Liver (tissue), 8 donors: ENCODE measurements at regions not wholly inside any gene's neighbourhood (a gene's known extent, or its start where the extent isn't known, plus 50 kb on each side); places are given as distances from the start of the nearest gene placed in this dataset.

ENCODE experiments used
- DNase-seq: peaks from one replicate; pipeline ENCODE4 v3.0.0-alpha.2; 2017; ENCODE audit warnings: low spot score
- H3K27ac ChIP-seq, 2 donors: one replicate each; pipeline ENCODE4 v1.7.0; 2013; ENCODE audit warnings: inconsistent platforms in 2 of 2, low read length in 2 of 2, control low read depth in 1 of 2, low read depth in 1 of 2, mild to moderate bottlenecking in 1 of 2
- H3K27me3 ChIP-seq, 4 donors: one replicate each; pipeline versions ENCODE4 v1.6.1 to v1.7.0; 2013; ENCODE audit warnings: low read length in 3 of 4, inconsistent platforms in 1 of 4, mild to moderate bottlenecking in 1 of 4, moderate library complexity in 1 of 4; ENCODE audit not compliant: control insufficient read depth in 4 of 4, insufficient read depth in 4 of 4
- H3K36me3 ChIP-seq, 4 donors: one replicate each; pipeline versions ENCODE4 v1.6.1 to v1.7.0; 2013; ENCODE audit warnings: low read length in 3 of 4, mild to moderate bottlenecking in 3 of 4, low read depth in 1 of 4, moderate library complexity in 1 of 4; ENCODE audit not compliant: control insufficient read depth in 4 of 4, insufficient read depth in 3 of 4
- H3K4me1 ChIP-seq, 4 donors: one replicate each; pipeline versions ENCODE4 v1.6.1 to v1.7.0; 2013; ENCODE audit warnings: low read length in 3 of 4, mild to moderate bottlenecking in 3 of 4, moderate library complexity in 1 of 4; ENCODE audit not compliant: control insufficient read depth in 4 of 4, insufficient read depth in 4 of 4
- H3K4me3 ChIP-seq, 3 donors: one replicate each; pipeline versions ENCODE4 v1.6.1 to v1.7.0; 2013; ENCODE audit warnings: low read length in 3 of 3, control low read depth in 1 of 3, low read depth in 1 of 3, mild to moderate bottlenecking in 1 of 3
- H3K9ac ChIP-seq, 2 donors: one replicate each; pipeline ENCODE4 v1.7.0; 2013; ENCODE audit warnings: low read length in 2 of 2, mild to moderate bottlenecking in 2 of 2, moderate library complexity in 2 of 2, control low read depth in 1 of 2, low read depth in 1 of 2
- H3K9me3 ChIP-seq, 4 donors: one replicate each; pipeline versions ENCODE4 v1.6.1 to v1.7.0; 2013; ENCODE audit warnings: low read length in 3 of 4; ENCODE audit not compliant: control insufficient read depth in 4 of 4
- EGR1 ChIP-seq, 2 donors: IDR thresholded peaks; 2 replicates each; pipeline ENCODE4 v1.6.1; 2016 to 2018; ENCODE audit warnings: antibody characterized with exemption in 2 of 2, low read depth in 2 of 2
- FOXA1 ChIP-seq: IDR thresholded peaks from 2 replicates; pipeline ENCODE4 v1.6.1; 2016; ENCODE audit warnings: antibody characterized with exemption
- FOXA2 ChIP-seq: IDR thresholded peaks from 2 replicates; pipeline ENCODE4 v1.6.1; 2016; ENCODE audit warnings: antibody characterized with exemption
- GABPA ChIP-seq, 2 donors: IDR thresholded peaks in 1 of 2; conservative IDR thresholded peaks in 1 of 2; 2 replicates each; pipeline ENCODE4 v1.6.1; 2016; ENCODE audit warnings: antibody characterized with exemption in 2 of 2, mild to moderate bottlenecking in 1 of 2, moderate library complexity in 1 of 2
- HNF4A ChIP-seq, 2 donors: conservative IDR thresholded peaks; 2 replicates each; pipeline ENCODE4 v1.6.1; 2016; ENCODE audit warnings: antibody characterized with exemption in 2 of 2, mild to moderate bottlenecking in 2 of 2
- HNF4G ChIP-seq: IDR thresholded peaks from 2 replicates; pipeline ENCODE4 v1.6.1; 2016; ENCODE audit warnings: antibody characterized with exemption
- JUND ChIP-seq, 2 donors: IDR thresholded peaks; 2 replicates each; pipeline ENCODE4 v1.6.1; 2016; ENCODE audit warnings: antibody characterized with exemption in 2 of 2
- NR2F2 ChIP-seq: IDR thresholded peaks from 2 replicates; pipeline ENCODE4 v1.6.1; 2016; ENCODE audit warnings: antibody characterized with exemption
- RAD21 ChIP-seq, 2 donors: IDR thresholded peaks; 2 replicates each; pipeline ENCODE4 v1.6.1; 2016; ENCODE audit warnings: antibody characterized with exemption in 2 of 2, mild to moderate bottlenecking in 2 of 2
- RXRA ChIP-seq, 2 donors: IDR thresholded peaks; 2 replicates each; pipeline ENCODE4 v1.6.1; 2017 to 2018; ENCODE audit warnings: antibody characterized with exemption in 2 of 2, mild to moderate bottlenecking in 1 of 2
- SP1 ChIP-seq: IDR thresholded peaks from 2 replicates; pipeline ENCODE4 v1.6.1; 2018; ENCODE audit warnings: antibody characterized with exemption, mild to moderate bottlenecking
- TAF1 ChIP-seq: conservative IDR thresholded peaks from 2 replicates; pipeline ENCODE4 v1.6.1; 2016; ENCODE audit warnings: antibody characterized with exemption, mild to moderate bottlenecking
- YY1 ChIP-seq: IDR thresholded peaks from 2 replicates; pipeline ENCODE4 v1.6.1; 2016; ENCODE audit warnings: antibody characterized with exemption, mild to moderate bottlenecking
- WGBS: extraction: QIAGEN DNeasy Blood & Tissue Kit; methylation state at CpG from one replicate; pipeline ENCODE4 v1.1.7; 2013; 5-methylcytosine and 5-hydroxymethylcytosine counted together
- TF ChIP-seq, protein P1 (sequence below): IDR thresholded peaks from 2 replicates; pipeline ENCODE4 v1.6.1; 2016; ENCODE audit warnings: antibody characterized with exemption, mild to moderate bottlenecking
- TF ChIP-seq, protein P2 (sequence below): IDR thresholded peaks from 2 replicates; pipeline ENCODE4 v1.6.1; 2016; ENCODE audit warnings: antibody characterized with exemption
- TF ChIP-seq, protein P3 (sequence below): IDR thresholded peaks from 2 replicates; pipeline ENCODE4 v1.6.1; 2016; ENCODE audit warnings: antibody characterized with exemption
- TF ChIP-seq, protein P4 (sequence below): fragments of 150-350 bp; IDR thresholded peaks from 2 replicates; pipeline ENCODE4 v1.5.1; 2017; ENCODE audit warnings: improper control_type of control experiment, low read depth, low read length; ENCODE audit not compliant: missing input control
- TF ChIP-seq, protein P5 (sequence below): IDR thresholded peaks from 2 replicates; pipeline ENCODE4 v1.6.1; 2016; ENCODE audit warnings: antibody characterized with exemption
- donor health status: healthy.
- donor health status: healthy.
- donor health status: healthy.
- donor health status: healthy.
- donor health status: healthy.

DNA sequence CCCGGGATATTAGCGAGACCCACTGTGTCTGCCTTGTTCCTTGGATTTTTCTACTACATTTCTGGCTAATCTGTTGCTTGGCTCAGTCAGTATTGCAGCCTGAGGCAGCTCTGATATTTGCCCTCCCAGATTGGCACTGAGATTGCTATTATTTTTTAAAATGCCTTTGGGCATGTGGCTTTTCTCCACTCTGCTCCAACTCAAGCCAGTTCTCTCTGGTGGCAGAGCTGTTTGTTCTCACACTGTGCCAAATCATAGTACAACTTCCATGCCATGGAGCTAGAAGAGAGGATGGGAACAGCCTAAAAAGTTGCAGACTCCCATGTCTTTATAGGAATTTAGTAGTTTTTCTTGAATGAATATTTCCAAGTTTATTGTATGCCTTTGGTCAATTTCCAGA is 155.9 kb upstream of the ATP10B start:
- WGBS = 67% methylated on average over 2 of the region's 2 CpGs
- Histone ChIP-seq H3K9ac (no peak overlapping the region), H3K36me3 (no peaks in the 10 kb centered on the region), H3K4me3 (no peak overlapping the region), H3K27ac (no peak overlapping the region), H3K27me3 (no peaks in the 10 kb centered on the region), H3K9me3 (peaks cover 2 to 6% (median 5%) of the 10 kb centered on the region in 4 donors), H3K4me1 (no peaks in the 10 kb centered on the region)
- DNase-seq = no peak
- TF ChIP-seq GABPA (IDR thresholded peaks at IDR 0.05 in 1 of 2, conservative IDR thresholded peaks at IDR 0.05 in 1 of 2) = no peak
- TF ChIP-seq, protein P1, sequence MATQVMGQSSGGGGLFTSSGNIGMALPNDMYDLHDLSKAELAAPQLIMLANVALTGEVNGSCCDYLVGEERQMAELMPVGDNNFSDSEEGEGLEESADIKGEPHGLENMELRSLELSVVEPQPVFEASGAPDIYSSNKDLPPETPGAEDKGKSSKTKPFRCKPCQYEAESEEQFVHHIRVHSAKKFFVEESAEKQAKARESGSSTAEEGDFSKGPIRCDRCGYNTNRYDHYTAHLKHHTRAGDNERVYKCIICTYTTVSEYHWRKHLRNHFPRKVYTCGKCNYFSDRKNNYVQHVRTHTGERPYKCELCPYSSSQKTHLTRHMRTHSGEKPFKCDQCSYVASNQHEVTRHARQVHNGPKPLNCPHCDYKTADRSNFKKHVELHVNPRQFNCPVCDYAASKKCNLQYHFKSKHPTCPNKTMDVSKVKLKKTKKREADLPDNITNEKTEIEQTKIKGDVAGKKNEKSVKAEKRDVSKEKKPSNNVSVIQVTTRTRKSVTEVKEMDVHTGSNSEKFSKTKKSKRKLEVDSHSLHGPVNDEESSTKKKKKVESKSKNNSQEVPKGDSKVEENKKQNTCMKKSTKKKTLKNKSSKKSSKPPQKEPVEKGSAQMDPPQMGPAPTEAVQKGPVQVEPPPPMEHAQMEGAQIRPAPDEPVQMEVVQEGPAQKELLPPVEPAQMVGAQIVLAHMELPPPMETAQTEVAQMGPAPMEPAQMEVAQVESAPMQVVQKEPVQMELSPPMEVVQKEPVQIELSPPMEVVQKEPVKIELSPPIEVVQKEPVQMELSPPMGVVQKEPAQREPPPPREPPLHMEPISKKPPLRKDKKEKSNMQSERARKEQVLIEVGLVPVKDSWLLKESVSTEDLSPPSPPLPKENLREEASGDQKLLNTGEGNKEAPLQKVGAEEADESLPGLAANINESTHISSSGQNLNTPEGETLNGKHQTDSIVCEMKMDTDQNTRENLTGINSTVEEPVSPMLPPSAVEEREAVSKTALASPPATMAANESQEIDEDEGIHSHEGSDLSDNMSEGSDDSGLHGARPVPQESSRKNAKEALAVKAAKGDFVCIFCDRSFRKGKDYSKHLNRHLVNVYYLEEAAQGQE = no peak
- no peak for TF ChIP-seq RXRA (IDR thresholded peaks at IDR 0.05)
- TF ChIP-seq NR2F2 = no peak
- no peak for TF ChIP-seq HNF4A (conservative IDR thresholded peaks at IDR 0.05)
- TF ChIP-seq EGR1 (IDR thresholded peaks at IDR 0.05; ENCODE audit: low read depth in 2 of 2) = no peak
- TF ChIP-seq SP1 = no peak
- TF ChIP-seq, protein P2, sequence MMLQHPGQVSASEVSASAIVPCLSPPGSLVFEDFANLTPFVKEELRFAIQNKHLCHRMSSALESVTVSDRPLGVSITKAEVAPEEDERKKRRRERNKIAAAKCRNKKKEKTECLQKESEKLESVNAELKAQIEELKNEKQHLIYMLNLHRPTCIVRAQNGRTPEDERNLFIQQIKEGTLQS = no peak
- TF ChIP-seq TAF1 = no peak
- no peak for TF ChIP-seq HNF4G
- TF ChIP-seq YY1 = no peak
- TF ChIP-seq, protein P3, sequence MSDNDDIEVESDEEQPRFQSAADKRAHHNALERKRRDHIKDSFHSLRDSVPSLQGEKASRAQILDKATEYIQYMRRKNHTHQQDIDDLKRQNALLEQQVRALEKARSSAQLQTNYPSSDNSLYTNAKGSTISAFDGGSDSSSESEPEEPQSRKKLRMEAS = no peak
- no peak for TF ChIP-seq JUND (IDR thresholded peaks at IDR 0.05)
- TF ChIP-seq RAD21 (IDR thresholded peaks at IDR 0.05) = no peak
- TF ChIP-seq FOXA1 = no peak
- TF ChIP-seq, protein P4, sequence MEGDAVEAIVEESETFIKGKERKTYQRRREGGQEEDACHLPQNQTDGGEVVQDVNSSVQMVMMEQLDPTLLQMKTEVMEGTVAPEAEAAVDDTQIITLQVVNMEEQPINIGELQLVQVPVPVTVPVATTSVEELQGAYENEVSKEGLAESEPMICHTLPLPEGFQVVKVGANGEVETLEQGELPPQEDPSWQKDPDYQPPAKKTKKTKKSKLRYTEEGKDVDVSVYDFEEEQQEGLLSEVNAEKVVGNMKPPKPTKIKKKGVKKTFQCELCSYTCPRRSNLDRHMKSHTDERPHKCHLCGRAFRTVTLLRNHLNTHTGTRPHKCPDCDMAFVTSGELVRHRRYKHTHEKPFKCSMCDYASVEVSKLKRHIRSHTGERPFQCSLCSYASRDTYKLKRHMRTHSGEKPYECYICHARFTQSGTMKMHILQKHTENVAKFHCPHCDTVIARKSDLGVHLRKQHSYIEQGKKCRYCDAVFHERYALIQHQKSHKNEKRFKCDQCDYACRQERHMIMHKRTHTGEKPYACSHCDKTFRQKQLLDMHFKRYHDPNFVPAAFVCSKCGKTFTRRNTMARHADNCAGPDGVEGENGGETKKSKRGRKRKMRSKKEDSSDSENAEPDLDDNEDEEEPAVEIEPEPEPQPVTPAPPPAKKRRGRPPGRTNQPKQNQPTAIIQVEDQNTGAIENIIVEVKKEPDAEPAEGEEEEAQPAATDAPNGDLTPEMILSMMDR = no peak
- TF ChIP-seq, protein P5, sequence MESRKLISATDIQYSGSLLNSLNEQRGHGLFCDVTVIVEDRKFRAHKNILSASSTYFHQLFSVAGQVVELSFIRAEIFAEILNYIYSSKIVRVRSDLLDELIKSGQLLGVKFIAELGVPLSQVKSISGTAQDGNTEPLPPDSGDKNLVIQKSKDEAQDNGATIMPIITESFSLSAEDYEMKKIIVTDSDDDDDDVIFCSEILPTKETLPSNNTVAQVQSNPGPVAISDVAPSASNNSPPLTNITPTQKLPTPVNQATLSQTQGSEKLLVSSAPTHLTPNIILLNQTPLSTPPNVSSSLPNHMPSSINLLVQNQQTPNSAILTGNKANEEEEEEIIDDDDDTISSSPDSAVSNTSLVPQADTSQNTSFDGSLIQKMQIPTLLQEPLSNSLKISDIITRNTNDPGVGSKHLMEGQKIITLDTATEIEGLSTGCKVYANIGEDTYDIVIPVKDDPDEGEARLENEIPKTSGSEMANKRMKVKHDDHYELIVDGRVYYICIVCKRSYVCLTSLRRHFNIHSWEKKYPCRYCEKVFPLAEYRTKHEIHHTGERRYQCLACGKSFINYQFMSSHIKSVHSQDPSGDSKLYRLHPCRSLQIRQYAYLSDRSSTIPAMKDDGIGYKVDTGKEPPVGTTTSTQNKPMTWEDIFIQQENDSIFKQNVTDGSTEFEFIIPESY = no peak
- no peak for TF ChIP-seq FOXA2
